HG03039 (cell line): ENCODE measurements at regions not wholly inside any gene's neighbourhood (a gene's known extent, or its start where the extent isn't known, plus 50 kb on each side); places are given as distances from the start of the nearest gene placed in this dataset.
"Not testable (repeated sequence)": the region's sequence is repeated elsewhere in the genome, so short reads cannot be mapped to it uniquely, and the experiment has no call there.

Experiments
- ATAC-seq: cut with Tn5 transposase; IDR thresholded peaks from one replicate; pipeline ENCODE4 v1.9.1; 2021; ENCODE audit warnings: mild to moderate bottlenecking, moderate library complexity; ENCODE audit not compliant: unreplicated experiment

DNA sequence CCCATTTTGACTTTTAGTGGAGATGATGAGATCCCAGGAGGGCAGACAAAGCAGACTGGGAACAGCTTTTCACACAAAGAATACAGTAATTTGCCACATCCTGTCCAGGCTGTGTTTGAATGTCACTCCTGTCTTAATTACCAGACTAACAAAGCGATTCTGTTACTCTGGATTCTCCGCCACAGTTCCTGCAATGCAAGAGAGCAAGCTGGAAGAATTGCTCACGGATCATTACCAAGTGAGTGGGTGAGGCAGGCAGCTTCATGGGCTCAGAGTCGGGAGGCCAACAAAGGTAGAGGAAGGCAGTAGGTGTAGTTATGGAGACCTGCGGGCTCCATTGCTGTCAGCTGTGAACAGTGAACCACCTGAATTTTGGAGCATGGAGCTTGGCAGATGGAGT, 250.5 kb upstream of the ATP5MC3 start:
- no peak for ATAC-seq

DNA sequence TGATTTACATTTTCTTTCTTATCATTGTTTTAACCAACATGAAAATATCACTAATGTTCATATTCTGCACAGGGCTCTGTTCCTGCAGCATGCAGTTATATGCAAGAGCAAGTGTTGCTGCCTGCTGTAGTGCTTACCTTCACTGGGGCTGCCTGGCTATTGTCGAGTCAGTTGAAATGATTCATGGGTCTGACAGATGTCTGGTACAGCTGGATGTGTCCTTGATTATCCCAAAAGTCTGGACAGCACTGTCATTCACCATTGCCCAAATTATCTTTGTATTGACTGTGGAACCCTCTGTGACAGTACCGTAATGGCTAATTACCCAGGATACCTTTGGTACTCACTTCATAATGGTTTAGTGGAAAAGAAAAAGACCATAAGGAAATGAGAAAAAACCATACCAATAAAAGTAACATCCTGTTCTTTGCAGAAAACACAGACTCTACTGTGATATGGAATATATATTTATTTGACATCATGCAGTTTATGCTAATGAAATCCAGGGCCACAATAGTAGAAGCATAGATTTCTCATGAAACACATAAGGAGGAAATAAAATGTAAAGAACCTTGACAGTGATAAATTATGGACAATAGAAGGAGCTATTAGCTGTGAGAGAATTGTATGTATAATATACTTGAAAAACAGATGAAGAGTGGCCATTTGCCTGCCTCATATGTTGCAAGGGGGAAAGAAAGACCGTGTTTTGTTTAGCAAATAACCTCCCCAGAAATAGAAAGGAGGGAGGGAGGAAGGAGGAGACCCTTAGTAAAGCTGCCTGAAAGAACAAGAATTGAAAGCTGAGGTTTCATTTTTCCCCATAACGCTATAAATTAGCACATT, 249.8 kb upstream of the ATP5MC3 start:
- ATAC-seq, result no peak

- ATAC-seq, result no peak
Measured at GRCh38 chr2:175430236-175430635, 248.7 kb upstream of the ATP5MC3 start.

- ATAC-seq, result no peak
Measured at GRCh38 chr2:175418224-175418835, 236.8 kb upstream of the ATP5MC3 start.

DNA sequence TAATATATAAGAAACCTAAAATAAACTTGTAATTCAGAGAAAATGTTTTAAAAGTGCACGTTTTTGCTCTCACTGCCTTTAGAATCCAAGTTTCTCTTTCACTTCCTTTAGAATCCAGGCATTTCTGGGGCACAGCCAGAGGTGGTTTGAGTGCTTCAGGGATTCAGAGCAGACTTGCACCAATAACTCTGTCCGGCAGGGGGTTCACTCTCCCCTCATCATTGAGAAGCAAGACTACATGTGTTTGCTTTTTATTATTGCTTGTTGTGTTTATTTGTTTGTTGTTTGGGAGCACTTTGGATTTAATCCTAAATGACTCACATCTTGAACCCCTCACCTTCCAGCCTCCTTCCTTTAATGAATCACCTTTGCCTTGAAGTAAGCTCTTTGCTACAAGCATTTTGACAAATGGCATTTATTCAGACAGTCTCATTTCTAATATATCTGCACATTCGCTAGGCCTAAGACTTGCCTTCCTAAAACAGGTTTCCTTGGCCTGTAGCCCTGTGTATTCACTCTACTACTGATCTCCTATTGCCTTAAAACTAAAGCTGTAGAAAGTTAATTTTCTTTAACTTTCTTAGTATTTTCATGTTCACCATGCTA, 233.5 kb upstream of the ATP5MC3 start:
- ATAC-seq, result no peak

GRCh38 chr2:175414191-175414881, 232.8 kb upstream of the ATP5MC3 start:
- no peak for ATAC-seq

GRCh38 chr2:175410941-175411340, 229.4 kb upstream of the ATP5MC3 start:
- ATAC-seq, result not testable (repeated sequence)

GRCh38 chr2:175404839-175405238, 223.3 kb upstream of the ATP5MC3 start:
- ATAC-seq, result no peak

DNA sequence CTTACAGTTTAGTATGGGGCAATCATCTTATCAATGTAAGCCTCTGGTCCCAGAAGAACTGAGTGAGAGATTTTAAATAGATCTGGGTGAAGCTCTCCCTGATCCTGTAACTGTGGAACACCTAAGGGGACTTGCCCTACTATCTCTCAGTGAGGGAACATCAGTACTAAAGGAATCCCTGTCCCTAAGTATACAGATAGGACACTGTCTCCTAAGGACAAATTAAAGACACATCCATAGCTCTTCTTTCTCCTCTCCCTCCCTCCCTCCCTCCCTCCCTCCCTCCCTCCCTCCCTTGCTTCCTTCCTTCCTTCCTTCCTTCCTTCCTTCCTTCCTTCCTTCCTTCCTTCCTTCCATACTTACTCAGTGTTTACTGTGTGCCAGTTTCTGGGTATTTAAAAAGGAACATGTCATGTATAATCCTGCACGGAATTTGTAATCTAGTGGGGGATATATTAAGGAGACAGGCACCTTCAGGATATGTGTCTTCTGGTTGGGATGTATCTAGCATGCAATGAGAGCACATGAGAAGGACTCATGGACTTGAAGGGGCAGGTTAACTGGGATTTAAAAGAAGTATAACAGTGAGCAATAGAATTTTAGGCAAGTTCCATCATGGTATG, 222.2 kb upstream of the ATP5MC3 start:
- no peak for ATAC-seq

- ATAC-seq, result no peak
Measured at GRCh38 chr2:175402571-175402970, 221.1 kb upstream of the ATP5MC3 start.

GRCh38 chr2:175401956-175402469, 220.5 kb upstream of the ATP5MC3 start:
- no peak for ATAC-seq

- ATAC-seq, result no peak
Measured at GRCh38 chr2:175400975-175401374, 219.5 kb upstream of the ATP5MC3 start.

GRCh38 chr2:175399326-175399725, 217.8 kb upstream of the ATP5MC3 start:
- no peak for ATAC-seq

GRCh38 chr2:175398848-175399247, 217.3 kb upstream of the ATP5MC3 start:
- ATAC-seq, result no peak

GRCh38 chr2:175396696-175397095, 215.2 kb upstream of the ATP5MC3 start:
- ATAC-seq, result no peak

GRCh38 chr2:175393851-175394250, 212.3 kb upstream of the ATP5MC3 start:
- no peak for ATAC-seq

- ATAC-seq, result no peak
Measured at GRCh38 chr2:175383286-175383685, 201.8 kb upstream of the ATP5MC3 start.

DNA sequence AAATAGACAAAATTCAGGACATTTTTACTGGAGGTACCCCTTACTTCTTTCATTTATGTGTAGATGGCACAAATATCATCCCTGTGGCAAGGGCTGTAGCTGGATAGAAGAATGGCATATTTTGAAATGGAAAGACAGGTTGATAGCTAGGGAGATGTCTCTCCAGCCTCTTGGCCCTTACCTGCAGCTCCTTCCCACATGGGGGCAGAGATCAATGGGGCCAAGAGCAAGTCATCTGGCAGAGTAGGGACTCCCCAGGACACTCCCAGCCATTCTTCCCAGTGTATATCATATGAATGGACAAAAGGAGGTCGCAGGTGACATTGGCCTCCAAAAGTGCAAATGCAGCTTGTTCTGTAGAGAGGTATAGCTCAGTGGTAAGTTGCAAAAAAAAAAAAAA, 192.2 kb upstream of the ATP5MC3 start:
- no peak for ATAC-seq

GRCh38 chr2:175372704-175373701, 191.5 kb upstream of the ATP5MC3 start:
- no peak for ATAC-seq

GRCh38 chr2:175371378-175371777, 189.9 kb upstream of the ATP5MC3 start:
- ATAC-seq, result no peak
